Keratinocyte (primary cell): ENCODE measurements at regions not wholly inside any gene's neighbourhood (a gene's known extent, or its start where the extent isn't known, plus 50 kb on each side); places are given as distances from the start of the nearest gene placed in this dataset.

Experiments used
- EZH2 ChIP-seq: IDR thresholded peaks from one replicate; pipeline ENCODE4 v1.6.1; 2012; ENCODE audit warnings: inconsistent platforms, mild to moderate bottlenecking, low read length, moderate library complexity
- TF ChIP-seq, protein P1 (sequence below), 3 experiments: IDR thresholded peaks in 1 of 3; conservative IDR thresholded peaks in 1 of 3; optimal IDR thresholded peaks in 1 of 3; 2 replicates in 2 of 3; 3 replicates in 1 of 3; pipeline versions ENCODE3 to v1.5.1; 2011; ENCODE audit warnings: low read length in 3 of 3, mild to moderate bottlenecking in 3 of 3, moderate library complexity in 2 of 3, control low read depth in 1 of 3, inconsistent platforms in 1 of 3; ENCODE audit not compliant: insufficient read depth in 2 of 3; ENCODE audit errors: extremely low read depth in 1 of 3

GRCh38 chr12:5172886-5173285 is 129.2 kb downstream of the KCNA5 start:
- TF ChIP-seq, protein P1, sequence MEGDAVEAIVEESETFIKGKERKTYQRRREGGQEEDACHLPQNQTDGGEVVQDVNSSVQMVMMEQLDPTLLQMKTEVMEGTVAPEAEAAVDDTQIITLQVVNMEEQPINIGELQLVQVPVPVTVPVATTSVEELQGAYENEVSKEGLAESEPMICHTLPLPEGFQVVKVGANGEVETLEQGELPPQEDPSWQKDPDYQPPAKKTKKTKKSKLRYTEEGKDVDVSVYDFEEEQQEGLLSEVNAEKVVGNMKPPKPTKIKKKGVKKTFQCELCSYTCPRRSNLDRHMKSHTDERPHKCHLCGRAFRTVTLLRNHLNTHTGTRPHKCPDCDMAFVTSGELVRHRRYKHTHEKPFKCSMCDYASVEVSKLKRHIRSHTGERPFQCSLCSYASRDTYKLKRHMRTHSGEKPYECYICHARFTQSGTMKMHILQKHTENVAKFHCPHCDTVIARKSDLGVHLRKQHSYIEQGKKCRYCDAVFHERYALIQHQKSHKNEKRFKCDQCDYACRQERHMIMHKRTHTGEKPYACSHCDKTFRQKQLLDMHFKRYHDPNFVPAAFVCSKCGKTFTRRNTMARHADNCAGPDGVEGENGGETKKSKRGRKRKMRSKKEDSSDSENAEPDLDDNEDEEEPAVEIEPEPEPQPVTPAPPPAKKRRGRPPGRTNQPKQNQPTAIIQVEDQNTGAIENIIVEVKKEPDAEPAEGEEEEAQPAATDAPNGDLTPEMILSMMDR (optimal IDR thresholded peaks at IDR 0.05 in 1 of 3, IDR thresholded peaks at IDR 0.05 in 1 of 3, conservative IDR thresholded peaks at IDR 0.05 in 1 of 3; ENCODE audit: extremely low read depth in 1 of 3, insufficient read depth in 2 of 3, low read length in 3 of 3), result no peak
- no peak for TF ChIP-seq EZH2
